Spinal cord (tissue), 9 donors: ENCODE measurements at regions not wholly inside any gene's neighbourhood (a gene's known extent, or its start where the extent isn't known, plus 50 kb on each side); places are given as distances from the start of the nearest gene placed in this dataset.

Experiments used
- DNase-seq, 6 donors: peaks; one replicate each; pipeline versions ENCODE4 v3.0.0 to v3.0.0-alpha.2; 2013 to 2015; ENCODE audit warnings: low spot score in 6 of 6, low read depth in 4 of 6
- H3K27ac ChIP-seq: one replicate; pipeline ENCODE4 v1.5.1; 2013; ENCODE audit warnings: low read depth, low read length, control low read depth
- H3K27me3 ChIP-seq: one replicate; pipeline ENCODE4 v1.6.1; 2013; ENCODE audit warnings: low read length; ENCODE audit not compliant: control insufficient read depth, insufficient read depth
- H3K36me3 ChIP-seq: one replicate; pipeline ENCODE4 v1.6.1; 2013; ENCODE audit warnings: low read length; ENCODE audit not compliant: control insufficient read depth, insufficient read depth
- H3K4me1 ChIP-seq: one replicate; pipeline ENCODE4 v1.6.1; 2013; ENCODE audit warnings: low read length; ENCODE audit not compliant: control insufficient read depth, insufficient read depth
- H3K4me3 ChIP-seq: one replicate; pipeline ENCODE4 v1.5.1; 2013; ENCODE audit warnings: low read depth, low read length, control low read depth
- H3K9me3 ChIP-seq: one replicate; pipeline ENCODE4 v1.6.1; 2013; ENCODE audit warnings: low read length; ENCODE audit not compliant: control insufficient read depth, insufficient read depth
- WGBS: methylation state at CpG from one replicate; pipeline ENCODE4 v1.1.5; 2013; ENCODE audit warnings: missing lambda C conversion rate; ENCODE audit not compliant: insufficient coverage; 5-methylcytosine and 5-hydroxymethylcytosine counted together
- donor health status: healthy.

DNA sequence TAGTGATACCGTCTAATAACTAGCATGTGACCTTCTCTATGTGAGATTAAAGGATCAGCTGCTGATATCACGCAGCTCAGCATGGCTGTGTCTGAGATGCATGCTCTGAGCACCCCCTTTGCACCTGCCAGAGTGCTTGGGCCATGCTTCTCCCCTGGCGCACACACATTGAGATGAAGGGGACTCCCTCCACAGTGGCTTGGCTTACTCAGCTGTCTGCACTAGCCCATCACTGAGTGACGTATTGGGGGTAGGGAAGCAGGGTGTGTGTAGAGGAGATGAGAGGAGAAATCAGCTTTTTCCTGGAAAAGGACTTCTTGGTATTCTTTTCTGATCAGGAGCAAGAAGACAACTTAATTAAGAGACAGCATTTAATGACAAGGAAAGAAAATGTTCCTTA lies 216.5 kb downstream of the BLID start:
- no peak overlapping the region for H3K4me3 ChIP-seq
- DNase-seq: peak in 1 of 6 donors; percentile 12
- no peaks in the 10 kb centered on the region for H3K9me3 ChIP-seq
- 70% methylated on average over 4 of the region's 4 CpGs for WGBS
- H3K36me3 ChIP-seq: no peaks in the 10 kb centered on the region
- peaks cover 4% of the 10 kb centered on the region for H3K4me1 ChIP-seq
- no peaks in the 10 kb centered on the region for H3K27me3 ChIP-seq
- no peak overlapping the region for H3K27ac ChIP-seq

DNA sequence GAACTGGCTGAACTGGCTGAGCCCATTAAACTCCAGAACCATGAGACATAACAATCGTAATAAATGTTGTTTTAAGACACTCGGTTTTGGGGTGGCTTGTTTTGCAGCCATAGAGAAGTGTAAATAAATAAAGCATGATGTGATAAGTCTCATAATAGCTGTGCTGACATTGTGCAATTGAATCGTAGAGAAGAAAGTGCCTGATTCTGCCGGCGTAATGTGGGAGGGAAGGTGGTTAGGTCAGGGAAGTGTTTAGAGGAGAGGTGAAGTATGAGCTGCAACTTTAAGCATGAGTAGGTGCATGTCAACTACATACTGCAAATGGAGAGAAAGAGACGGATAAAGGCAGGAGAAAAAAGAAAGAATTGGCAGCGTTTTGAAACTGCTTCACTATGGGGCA lies 217.1 kb downstream of the BLID start:
- no peaks in the 10 kb centered on the region for H3K27me3 ChIP-seq
- H3K36me3 ChIP-seq: no peaks in the 10 kb centered on the region
- 76% methylated on average over 5 of the region's 7 CpGs for WGBS
- no peak overlapping the region for H3K4me3 ChIP-seq
- peak in 1 of 6 donors; percentile 27 for DNase-seq
- H3K9me3 ChIP-seq: no peaks in the 10 kb centered on the region
- H3K4me1 ChIP-seq: peaks cover 4% of the 10 kb centered on the region
- H3K27ac ChIP-seq: no peak overlapping the region

DNA sequence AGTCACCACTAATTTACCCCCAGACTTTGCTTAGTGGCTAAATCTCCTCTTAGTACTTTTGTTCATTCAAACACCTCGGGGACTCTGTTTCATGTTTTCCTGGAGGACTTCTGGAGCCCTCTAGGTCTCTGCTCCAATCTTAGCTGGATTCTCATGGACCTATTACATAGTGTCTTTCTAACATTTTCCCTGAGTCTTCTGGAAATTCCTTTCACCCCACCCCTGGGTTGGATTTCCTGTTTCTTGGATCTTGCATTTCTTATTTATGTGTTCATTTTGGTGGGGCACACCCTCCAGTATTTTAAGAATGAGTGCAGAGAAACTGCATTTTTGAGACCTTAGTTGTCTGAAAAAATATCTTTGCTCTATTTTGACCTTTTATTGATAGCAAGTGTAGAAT lies 220.1 kb downstream of the BLID start:
- Histone ChIP-seq H3K27me3 (no peaks in the 10 kb centered on the region), H3K4me1 (peaks cover 7% of the 10 kb centered on the region), H3K36me3 (no peaks in the 10 kb centered on the region), H3K9me3 (no peaks in the 10 kb centered on the region), H3K27ac (no peak overlapping the region), H3K4me3 (no peak overlapping the region)
- whole genome bisulfite sequencing: 88% methylated on average over 1 of the region's 1 CpG
- no peak for DNase-seq

DNA sequence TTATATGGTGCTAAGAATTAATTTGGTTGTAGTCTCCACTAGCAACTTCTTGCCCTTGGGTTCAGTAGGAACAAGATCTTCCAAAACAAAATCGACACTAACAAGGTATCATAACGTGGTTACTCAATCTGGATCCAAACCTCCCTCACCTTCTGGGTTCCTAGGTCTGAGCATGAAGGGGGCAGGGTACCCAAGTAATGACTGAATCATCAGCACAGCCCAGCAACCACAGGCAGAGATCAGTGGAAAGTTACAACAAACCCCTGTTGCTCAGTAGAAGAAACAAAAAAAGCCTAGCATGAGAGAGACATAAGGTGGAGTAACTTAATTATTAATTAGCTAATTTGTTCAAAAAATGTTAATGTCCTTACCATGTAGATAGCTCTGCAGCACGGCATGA lies 221.4 kb downstream of the BLID start:
- Histone ChIP-seq H3K36me3 (no peaks in the 10 kb centered on the region), H3K27ac (no peak overlapping the region), H3K9me3 (no peaks in the 10 kb centered on the region), H3K4me3 (no peak overlapping the region), H3K4me1 (peaks cover 9% of the 10 kb centered on the region), H3K27me3 (no peaks in the 10 kb centered on the region)
- no peak for DNase-seq
- no CpG with 5 or more reads among the region's 3 CpGs for WGBS

DNA sequence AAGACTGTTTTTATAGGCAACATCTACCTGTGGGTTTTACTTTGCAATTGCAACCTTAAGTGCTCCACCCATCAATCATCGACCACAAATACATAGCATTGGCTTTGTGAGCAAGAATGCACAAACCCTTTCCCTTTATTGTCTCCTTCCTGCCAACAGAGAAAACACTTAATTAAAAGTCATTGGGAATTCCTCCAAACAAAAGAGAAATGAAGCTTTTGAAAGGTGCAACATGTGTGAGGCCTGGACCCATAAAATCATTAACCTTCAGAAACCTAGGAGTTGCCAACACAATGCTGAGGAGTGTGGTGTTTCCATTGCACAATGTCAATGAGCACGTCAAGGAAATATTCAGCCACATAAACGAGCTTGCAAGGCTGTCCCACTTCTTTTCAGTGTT lies 223.2 kb downstream of the BLID start:
- no peak overlapping the region for H3K27ac ChIP-seq
- WGBS: 71% methylated on average over 2 of the region's 3 CpGs

DNA sequence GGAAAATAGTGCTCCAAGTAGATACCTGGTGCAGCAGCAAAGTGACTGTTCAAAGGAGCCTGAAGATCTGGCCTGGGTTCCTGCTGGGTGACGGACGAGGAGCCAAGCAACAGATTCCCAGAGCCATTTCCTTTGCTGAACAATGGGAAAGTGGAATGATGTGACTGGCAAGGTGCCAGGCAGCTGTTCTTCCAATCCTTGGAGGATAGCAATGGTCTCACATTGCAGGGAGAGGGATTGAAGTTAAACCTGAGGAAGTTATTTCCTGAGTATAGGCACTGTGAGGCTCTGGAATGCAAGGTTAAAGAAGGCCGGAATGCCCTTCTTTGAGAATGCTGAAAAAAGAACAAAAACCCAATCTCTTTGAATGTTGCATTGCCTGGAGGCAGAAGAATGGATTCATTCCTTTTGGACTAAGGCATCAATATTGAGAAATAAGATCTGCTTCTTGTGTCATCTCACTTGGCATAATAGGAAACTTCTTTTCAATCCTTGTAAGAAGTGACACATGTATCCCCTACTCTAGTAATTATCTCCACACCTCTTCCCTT lies 223.8 kb downstream of the BLID start:
- H3K27ac ChIP-seq: peak overlapping the region; percentile 20
- no peaks in the 10 kb centered on the region for H3K36me3 ChIP-seq
- DNase-seq: peak in 2 of 6 donors; percentile 58 to 63
- no peaks in the 10 kb centered on the region for H3K27me3 ChIP-seq
- H3K4me1 ChIP-seq: peaks cover 6% of the 10 kb centered on the region
- no peak overlapping the region for H3K4me3 ChIP-seq
- WGBS: 27% methylated on average over 3 of the region's 3 CpGs
- H3K9me3 ChIP-seq: no peaks in the 10 kb centered on the region

More for the DNA sequence above, 223.2 kb downstream of the BLID start:
- Histone ChIP-seq H3K27me3 (no peaks in the 10 kb centered on the region), H3K4me3 (no peak overlapping the region), H3K4me1 (peaks cover 6% of the 10 kb centered on the region), H3K36me3 (no peaks in the 10 kb centered on the region), H3K9me3 (no peaks in the 10 kb centered on the region)
- no peak for DNase-seq

DNA sequence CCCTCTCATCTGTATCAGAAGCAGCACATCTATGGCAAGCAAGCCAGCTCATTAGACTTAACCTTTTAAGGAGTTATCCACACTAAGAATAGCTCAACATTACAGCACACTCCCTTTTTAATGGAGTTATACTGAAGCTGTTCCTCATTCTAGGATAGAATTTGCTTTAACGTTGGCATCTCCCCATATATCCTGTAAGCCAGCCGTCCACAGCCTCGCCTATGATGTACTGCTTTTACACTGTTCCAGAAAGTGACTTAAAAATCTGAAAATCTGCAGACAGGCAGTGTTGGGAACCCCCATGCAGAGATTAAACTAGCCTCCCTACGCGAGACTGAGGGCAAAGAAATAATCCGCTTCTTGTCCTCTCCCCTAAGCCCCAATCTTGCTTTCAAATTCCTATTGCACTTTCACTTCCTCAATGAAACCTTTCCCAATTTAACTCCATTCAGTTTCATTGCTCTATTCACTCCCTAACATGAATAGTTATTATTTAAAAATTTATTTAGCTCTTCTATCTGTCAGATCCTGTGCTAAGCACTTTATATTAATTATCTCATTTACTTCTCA lies 225.0 kb downstream of the BLID start:
- H3K27me3 ChIP-seq: no peaks in the 10 kb centered on the region
- no peaks in the 10 kb centered on the region for H3K36me3 ChIP-seq
- DNase-seq: peak in 2 of 6 donors; percentile 25 to 48
- peak overlapping the region; percentile 57 for H3K27ac ChIP-seq
- WGBS: 69% methylated on average over 3 of the region's 6 CpGs
- no peak overlapping the region for H3K4me3 ChIP-seq
- H3K9me3 ChIP-seq: no peaks in the 10 kb centered on the region
- peaks cover 11% of the 10 kb centered on the region for H3K4me1 ChIP-seq

DNA sequence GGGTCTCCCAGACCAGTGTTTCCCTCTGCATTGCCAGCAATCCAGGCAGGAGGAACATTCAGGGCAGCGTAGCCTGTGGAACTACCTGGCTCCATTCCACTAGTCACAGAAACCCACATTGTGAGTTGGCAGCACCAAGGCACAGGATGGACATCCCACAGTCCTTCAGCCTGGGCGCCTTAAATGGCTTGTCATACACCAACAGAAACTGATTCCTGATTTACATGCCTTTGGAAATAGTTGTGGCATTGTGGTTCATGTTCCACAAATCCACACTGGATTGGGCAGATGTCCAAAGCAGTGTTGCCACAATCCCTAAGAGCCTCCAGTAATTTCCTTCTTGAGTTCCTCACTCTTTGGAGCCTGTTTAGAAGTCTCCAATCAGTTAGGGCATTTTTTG lies 225.6 kb downstream of the BLID start:
- no peaks in the 10 kb centered on the region for H3K27me3 ChIP-seq
- WGBS: 56% methylated on average over 1 of the region's 2 CpGs

DNA sequence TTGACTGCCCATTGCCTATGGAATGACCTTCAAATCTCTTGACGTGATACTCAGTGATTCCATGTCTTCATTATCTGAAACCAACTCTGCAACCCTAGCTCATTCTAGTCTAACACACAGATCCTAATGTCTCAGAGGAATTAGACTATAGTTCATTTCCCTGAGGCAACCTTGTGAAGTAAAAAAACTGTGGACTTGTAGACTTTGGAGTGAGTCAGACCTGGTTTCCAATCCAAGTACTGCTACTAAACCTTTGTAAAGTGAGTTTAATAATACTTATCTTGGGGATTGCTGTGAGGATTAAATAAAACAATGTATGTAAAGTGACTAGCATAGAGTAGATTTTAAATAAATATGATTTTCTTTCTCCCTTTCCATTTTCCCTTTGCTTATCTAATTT lies 226.1 kb downstream of the BLID start:
- no peak for DNase-seq
- Histone ChIP-seq H3K27me3 (no peaks in the 10 kb centered on the region), H3K36me3 (no peaks in the 10 kb centered on the region), H3K27ac (no peak overlapping the region), H3K4me3 (no peak overlapping the region), H3K9me3 (no peaks in the 10 kb centered on the region), H3K4me1 (peaks cover 11% of the 10 kb centered on the region)
- 100% methylated on average over 1 of the region's 1 CpG for WGBS

More for the DNA sequence above, 225.6 kb downstream of the BLID start:
- Histone ChIP-seq H3K36me3 (no peaks in the 10 kb centered on the region), H3K4me1 (peaks cover 11% of the 10 kb centered on the region), H3K27ac (no peak overlapping the region), H3K9me3 (no peaks in the 10 kb centered on the region), H3K4me3 (no peak overlapping the region)
- peak in 1 of 6 donors; percentile 39 for DNase-seq

DNA sequence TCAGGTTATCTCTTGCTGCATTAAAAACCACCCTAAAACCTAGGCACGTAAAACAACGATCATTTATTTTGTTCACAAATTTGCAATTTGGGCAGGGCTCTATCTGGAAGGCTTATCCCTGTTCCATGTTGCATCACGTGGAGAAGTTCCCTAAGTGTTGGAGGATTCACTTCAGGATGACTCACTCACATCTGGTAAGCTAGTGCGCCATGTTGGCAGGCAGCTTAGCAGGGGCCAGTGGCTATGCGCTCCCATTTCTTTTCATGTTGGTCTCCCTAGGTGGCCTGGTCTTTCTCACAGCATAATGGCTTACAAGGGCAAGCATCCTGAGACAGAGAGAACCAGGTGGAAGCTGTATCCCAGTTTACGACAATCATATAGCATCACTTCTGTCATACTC lies 226.8 kb downstream of the BLID start:
- H3K4me3 ChIP-seq: no peak overlapping the region
- 76% methylated on average over 5 of the region's 6 CpGs for WGBS
- DNase-seq: no peak
- peaks cover 11% of the 10 kb centered on the region for H3K4me1 ChIP-seq
- no peaks in the 10 kb centered on the region for H3K36me3 ChIP-seq
- H3K27me3 ChIP-seq: no peaks in the 10 kb centered on the region
- no peaks in the 10 kb centered on the region for H3K9me3 ChIP-seq
- no peak overlapping the region for H3K27ac ChIP-seq
